ENCODE measurements at regions not wholly inside any gene's neighbourhood (a gene's known extent, or its start where the extent isn't known, plus 50 kb on each side); places are given as distances from the start of the nearest gene placed in this dataset.

DNA sequence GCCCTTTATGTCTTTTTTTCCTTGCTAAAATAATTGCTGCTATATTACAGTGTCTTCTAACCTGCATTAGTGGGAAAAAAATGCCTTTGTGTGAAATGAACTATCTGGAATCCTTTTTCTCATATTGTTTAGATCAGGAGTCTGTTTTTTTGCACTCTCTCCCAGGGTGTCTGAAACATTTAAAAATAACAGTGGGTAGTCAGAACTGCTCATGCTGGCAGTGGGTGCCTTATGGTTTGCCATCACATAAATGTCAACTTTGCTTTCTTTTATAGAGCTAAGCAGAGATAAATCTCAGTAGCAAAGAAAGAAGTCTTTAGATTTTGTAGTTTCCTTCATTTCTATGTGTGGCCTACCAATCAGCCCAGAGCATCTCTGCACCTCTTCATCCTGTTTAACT lies 347.8 kb upstream of the RGMB start:
- H3K4me1 ChIP-seq: no peaks in the 10 kb centered on the region
- TF ChIP-seq, protein P1, sequence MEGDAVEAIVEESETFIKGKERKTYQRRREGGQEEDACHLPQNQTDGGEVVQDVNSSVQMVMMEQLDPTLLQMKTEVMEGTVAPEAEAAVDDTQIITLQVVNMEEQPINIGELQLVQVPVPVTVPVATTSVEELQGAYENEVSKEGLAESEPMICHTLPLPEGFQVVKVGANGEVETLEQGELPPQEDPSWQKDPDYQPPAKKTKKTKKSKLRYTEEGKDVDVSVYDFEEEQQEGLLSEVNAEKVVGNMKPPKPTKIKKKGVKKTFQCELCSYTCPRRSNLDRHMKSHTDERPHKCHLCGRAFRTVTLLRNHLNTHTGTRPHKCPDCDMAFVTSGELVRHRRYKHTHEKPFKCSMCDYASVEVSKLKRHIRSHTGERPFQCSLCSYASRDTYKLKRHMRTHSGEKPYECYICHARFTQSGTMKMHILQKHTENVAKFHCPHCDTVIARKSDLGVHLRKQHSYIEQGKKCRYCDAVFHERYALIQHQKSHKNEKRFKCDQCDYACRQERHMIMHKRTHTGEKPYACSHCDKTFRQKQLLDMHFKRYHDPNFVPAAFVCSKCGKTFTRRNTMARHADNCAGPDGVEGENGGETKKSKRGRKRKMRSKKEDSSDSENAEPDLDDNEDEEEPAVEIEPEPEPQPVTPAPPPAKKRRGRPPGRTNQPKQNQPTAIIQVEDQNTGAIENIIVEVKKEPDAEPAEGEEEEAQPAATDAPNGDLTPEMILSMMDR (IDR thresholded peaks at IDR 0.05; ENCODE audit: insufficient read depth in 1 of 2, low read depth in 1 of 2, low read length in 1 of 2, severe bottlenecking in 1 of 2, unreplicated experiment in 1 of 2): no peak
- H3K36me3 ChIP-seq (ENCODE audit: control insufficient read depth, insufficient read depth, low read length): no peaks in the 10 kb centered on the region
- intact Hi-C loops (cut with micrococcal nuclease; ENCODE audit: unreplicated experiment): no loop called here
- no peak for DNase-seq
- Mint-ChIP-seq H3K27me3 (ENCODE audit: insufficient read depth, unreplicated experiment) (peaks cover 3% of the 10 kb centered on the region), H3K27ac (ENCODE audit: unreplicated experiment) (no peak overlapping the region), H3K4me1 (ENCODE audit: low read depth, unreplicated experiment) (no peaks in the 10 kb centered on the region), H3K9me3 (ENCODE audit: unreplicated experiment) (no peaks in the 10 kb centered on the region), H3K4me3 (ENCODE audit: unreplicated experiment) (no peak overlapping the region), H3K36me3 (ENCODE audit: insufficient read depth, unreplicated experiment) (no peaks in the 10 kb centered on the region)
- no TSS peak for BruUV-seq (replicated peaks)
- no peak overlapping the region for H3K4me3 ChIP-seq (ENCODE audit: low read depth, low read length)
- H3K27me3 ChIP-seq (replicated peaks; ENCODE audit: control insufficient read depth, insufficient read depth, low read length): no peaks in the 10 kb centered on the region
- POLR2A ChIA-PET: no interaction called here
- no peaks in the 10 kb centered on the region for H3K9me3 ChIP-seq
- CTCF ChIA-PET: no interaction called here

DNA sequence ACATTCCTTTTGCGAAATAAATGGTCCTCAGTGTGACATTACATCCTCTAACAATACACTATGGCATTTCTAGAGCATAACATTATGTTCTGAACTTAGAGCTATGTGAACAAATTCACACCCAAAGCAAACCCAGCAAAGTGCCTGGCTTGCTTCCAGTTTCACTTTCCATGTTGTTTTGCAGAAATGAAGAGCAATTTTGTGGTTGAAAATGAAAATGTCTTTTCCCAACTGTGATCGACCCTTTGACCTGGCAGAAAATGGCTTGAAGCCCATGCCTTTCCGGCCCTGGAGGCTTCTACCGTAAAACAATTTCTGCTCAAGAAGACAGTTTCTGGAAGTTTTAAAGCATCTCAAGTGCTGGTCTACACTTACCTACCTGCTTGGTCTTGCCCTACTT lies 344.7 kb upstream of the RGMB start:
- TF ChIP-seq, protein P1 (IDR thresholded peaks at IDR 0.05; ENCODE audit: insufficient read depth in 1 of 2, low read depth in 1 of 2, low read length in 1 of 2, severe bottlenecking in 1 of 2, unreplicated experiment in 1 of 2): no peak
- Histone ChIP-seq H3K36me3 (ENCODE audit: control insufficient read depth, insufficient read depth, low read length) (no peaks in the 10 kb centered on the region), H3K9me3 (no peaks in the 10 kb centered on the region), H3K4me1 (no peaks in the 10 kb centered on the region), H3K4me3 (ENCODE audit: low read depth, low read length) (no peak overlapping the region), H3K27me3 (replicated peaks; ENCODE audit: control insufficient read depth, insufficient read depth, low read length) (no peaks in the 10 kb centered on the region)
- Mint-ChIP-seq H3K36me3 (ENCODE audit: insufficient read depth, unreplicated experiment) (no peaks in the 10 kb centered on the region), H3K9me3 (ENCODE audit: unreplicated experiment) (no peaks in the 10 kb centered on the region), H3K4me1 (ENCODE audit: low read depth, unreplicated experiment) (no peaks in the 10 kb centered on the region), H3K27ac (ENCODE audit: unreplicated experiment) (no peak overlapping the region), H3K27me3 (ENCODE audit: insufficient read depth, unreplicated experiment) (no peaks in the 10 kb centered on the region), H3K4me3 (ENCODE audit: unreplicated experiment) (no peak overlapping the region)
- intact Hi-C loops (cut with micrococcal nuclease; ENCODE audit: unreplicated experiment): no loop called here
- POLR2A ChIA-PET: no interaction called here
- CTCF ChIA-PET: no interaction called here
- no TSS peak for BruUV-seq (replicated peaks)
- DNase-seq: no peak

DNA sequence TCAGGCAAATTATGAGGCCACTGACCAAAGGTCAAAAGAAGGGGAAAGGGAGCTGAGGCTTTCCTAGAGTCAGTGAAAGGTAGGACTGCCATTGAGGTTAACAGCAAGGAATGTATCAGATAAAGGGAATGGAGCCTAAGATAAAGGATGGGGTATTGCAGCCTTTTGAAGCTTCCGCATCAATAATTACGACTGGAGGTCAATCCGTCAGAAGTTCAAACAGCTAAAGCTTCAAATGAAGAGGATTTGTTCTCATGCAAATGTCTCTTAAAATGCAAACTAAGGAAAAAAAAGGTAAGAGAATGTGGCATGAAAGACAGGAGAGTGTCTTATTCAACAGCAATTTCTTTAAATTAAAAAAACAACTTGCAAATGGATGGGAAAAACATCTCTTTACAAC lies 341.1 kb upstream of the RGMB start:
- Mint-ChIP-seq H3K27ac (ENCODE audit: unreplicated experiment) (no peak overlapping the region), H3K9me3 (ENCODE audit: unreplicated experiment) (no peaks in the 10 kb centered on the region), H3K4me1 (ENCODE audit: low read depth, unreplicated experiment) (no peaks in the 10 kb centered on the region), H3K27me3 (ENCODE audit: insufficient read depth, unreplicated experiment) (no peaks in the 10 kb centered on the region), H3K36me3 (ENCODE audit: insufficient read depth, unreplicated experiment) (no peaks in the 10 kb centered on the region), H3K4me3 (ENCODE audit: unreplicated experiment) (no peak overlapping the region)
- ChIA-PET CTCF (no interaction called here), POLR2A (no interaction called here)
- Histone ChIP-seq H3K36me3 (ENCODE audit: control insufficient read depth, insufficient read depth, low read length) (no peaks in the 10 kb centered on the region), H3K27me3 (replicated peaks; ENCODE audit: control insufficient read depth, insufficient read depth, low read length) (no peaks in the 10 kb centered on the region), H3K4me1 (no peaks in the 10 kb centered on the region), H3K4me3 (ENCODE audit: low read depth, low read length) (no peak overlapping the region), H3K9me3 (no peaks in the 10 kb centered on the region)
- BruUV-seq (replicated peaks): no TSS peak
- no peak for DNase-seq
- intact Hi-C loops (cut with micrococcal nuclease; ENCODE audit: unreplicated experiment): no loop called here
- TF ChIP-seq, protein P1 (IDR thresholded peaks at IDR 0.05; ENCODE audit: insufficient read depth in 1 of 2, low read depth in 1 of 2, low read length in 1 of 2, severe bottlenecking in 1 of 2, unreplicated experiment in 1 of 2): no peak
